GM23338 (cell line): ENCODE measurements at regions not wholly inside any gene's neighbourhood (a gene's known extent, or its start where the extent isn't known, plus 50 kb on each side); places are given as distances from the start of the nearest gene placed in this dataset.

ENCODE experiments used
- CREB1 ChIP-seq: fragments of 250-450 bp; sonication (Bioruptor Pico); IDR thresholded peaks from 2 replicates; pipeline ENCODE4 v1.5.0; 2020; ENCODE audit warnings: low read depth, mild to moderate bottlenecking, moderate library complexity
- CTCF ChIP-seq, 2 experiments: fragments of 200-600 bp in 1 of 2; sonication (generic) in 1 of 2; conservative IDR thresholded peaks; 2 replicates each; pipeline versions ENCODE4 v1.5.1 to v1.6.1; 2016 to 2017; ENCODE audit warnings: antibody characterized with exemption in 2 of 2, low read depth in 2 of 2, mild to moderate bottlenecking in 2 of 2, moderate library complexity in 1 of 2
- EZH2 ChIP-seq: fragments of 200-600 bp; sonication (generic); IDR thresholded peaks from one replicate; pipeline ENCODE4 v1.8.0; 2017; ENCODE audit warnings: antibody characterized with exemption, mild to moderate bottlenecking, low read depth; ENCODE audit not compliant: unreplicated experiment
- EZH2phosphoT487 ChIP-seq: fragments of 200-600 bp; sonication (generic); IDR thresholded peaks from one replicate; pipeline ENCODE4 v1.8.1; 2018; ENCODE audit warnings: antibody characterized with exemption; ENCODE audit not compliant: unreplicated experiment
- POLR2AphosphoS5 ChIP-seq: IDR thresholded peaks from 2 replicates; pipeline ENCODE4 v1.6.1; 2016; ENCODE audit warnings: antibody characterized with exemption, low read depth
- STAT1 ChIP-seq: IDR thresholded peaks from one replicate; pipeline ENCODE4 v1.6.1; 2016; ENCODE audit warnings: antibody characterized with exemption; ENCODE audit not compliant: unreplicated experiment
- ZNF114 ChIP-seq: fragments of 250-450 bp; sonication (Bioruptor Pico); IDR thresholded peaks from 2 replicates; pipeline ENCODE4 v1.5.0; 2020; ENCODE audit warnings: mild to moderate bottlenecking, moderate library complexity
- ZNF462 ChIP-seq: fragments of 250-450 bp; sonication (Bioruptor Pico); IDR thresholded peaks from 2 replicates; pipeline ENCODE4 v1.5.0; 2020; ENCODE audit warnings: mild to moderate bottlenecking, moderate library complexity
- TF ChIP-seq, protein P1 (sequence below): IDR thresholded peaks from one replicate; pipeline ENCODE4 v1.6.1; 2018; ENCODE audit warnings: antibody characterized with exemption; ENCODE audit not compliant: unreplicated experiment

DNA sequence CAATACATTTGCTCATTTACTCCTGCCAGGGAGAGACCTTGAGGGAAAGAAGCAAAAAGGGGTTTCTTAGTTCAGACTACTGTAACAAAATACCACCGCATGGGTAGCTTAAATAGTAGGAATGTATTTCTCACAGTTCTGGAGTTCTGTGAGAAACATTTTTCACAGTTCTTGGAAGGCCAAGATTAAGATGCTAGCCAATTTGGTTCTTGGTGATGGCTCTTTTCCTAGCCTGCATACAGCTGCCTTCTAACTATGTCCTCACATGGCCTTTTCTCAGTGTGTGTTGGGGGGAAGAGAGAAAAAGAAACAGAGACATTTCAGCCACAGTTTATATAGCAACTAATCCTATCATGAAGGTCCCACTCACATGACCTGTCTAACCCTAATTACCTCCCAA, 1644.7 kb upstream of the C9orf72 start:
- no peak for TF ChIP-seq CTCF (conservative IDR thresholded peaks at IDR 0.05; ENCODE audit: low read depth in 2 of 2)
- no peak for TF ChIP-seq ZNF114 (CRISPR knock-in tag)
- TF ChIP-seq EZH2, result no peak
- no peak for TF ChIP-seq ZNF462 (CRISPR knock-in tag)
- TF ChIP-seq EZH2phosphoT487, result no peak
- no peak for TF ChIP-seq POLR2AphosphoS5
- TF ChIP-seq, protein P1, sequence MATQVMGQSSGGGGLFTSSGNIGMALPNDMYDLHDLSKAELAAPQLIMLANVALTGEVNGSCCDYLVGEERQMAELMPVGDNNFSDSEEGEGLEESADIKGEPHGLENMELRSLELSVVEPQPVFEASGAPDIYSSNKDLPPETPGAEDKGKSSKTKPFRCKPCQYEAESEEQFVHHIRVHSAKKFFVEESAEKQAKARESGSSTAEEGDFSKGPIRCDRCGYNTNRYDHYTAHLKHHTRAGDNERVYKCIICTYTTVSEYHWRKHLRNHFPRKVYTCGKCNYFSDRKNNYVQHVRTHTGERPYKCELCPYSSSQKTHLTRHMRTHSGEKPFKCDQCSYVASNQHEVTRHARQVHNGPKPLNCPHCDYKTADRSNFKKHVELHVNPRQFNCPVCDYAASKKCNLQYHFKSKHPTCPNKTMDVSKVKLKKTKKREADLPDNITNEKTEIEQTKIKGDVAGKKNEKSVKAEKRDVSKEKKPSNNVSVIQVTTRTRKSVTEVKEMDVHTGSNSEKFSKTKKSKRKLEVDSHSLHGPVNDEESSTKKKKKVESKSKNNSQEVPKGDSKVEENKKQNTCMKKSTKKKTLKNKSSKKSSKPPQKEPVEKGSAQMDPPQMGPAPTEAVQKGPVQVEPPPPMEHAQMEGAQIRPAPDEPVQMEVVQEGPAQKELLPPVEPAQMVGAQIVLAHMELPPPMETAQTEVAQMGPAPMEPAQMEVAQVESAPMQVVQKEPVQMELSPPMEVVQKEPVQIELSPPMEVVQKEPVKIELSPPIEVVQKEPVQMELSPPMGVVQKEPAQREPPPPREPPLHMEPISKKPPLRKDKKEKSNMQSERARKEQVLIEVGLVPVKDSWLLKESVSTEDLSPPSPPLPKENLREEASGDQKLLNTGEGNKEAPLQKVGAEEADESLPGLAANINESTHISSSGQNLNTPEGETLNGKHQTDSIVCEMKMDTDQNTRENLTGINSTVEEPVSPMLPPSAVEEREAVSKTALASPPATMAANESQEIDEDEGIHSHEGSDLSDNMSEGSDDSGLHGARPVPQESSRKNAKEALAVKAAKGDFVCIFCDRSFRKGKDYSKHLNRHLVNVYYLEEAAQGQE, result no peak
- TF ChIP-seq CREB1 (CRISPR knock-in tag), result no peak
- TF ChIP-seq STAT1, result no peak
